ENCODE measurements at regions not wholly inside any gene's neighbourhood (a gene's known extent, or its start where the extent isn't known, plus 50 kb on each side); places are given as distances from the start of the nearest gene placed in this dataset.

- DNase-seq (ENCODE audit: low spot score) = no peak
- H3K36me3 Mint-ChIP-seq (ENCODE audit: low read depth, unreplicated experiment) = no peaks in the 10 kb centered on the region
- H3K4me1 Mint-ChIP-seq (ENCODE audit: unreplicated experiment) = no peaks in the 10 kb centered on the region
- H3K27me3 Mint-ChIP-seq (ENCODE audit: unreplicated experiment) = no peaks in the 10 kb centered on the region
- H3K27ac Mint-ChIP-seq (ENCODE audit: unreplicated experiment) = no peak overlapping the region
- H3K4me3 Mint-ChIP-seq (ENCODE audit: unreplicated experiment) = no peak overlapping the region
- TF ChIP-seq, protein P1, sequence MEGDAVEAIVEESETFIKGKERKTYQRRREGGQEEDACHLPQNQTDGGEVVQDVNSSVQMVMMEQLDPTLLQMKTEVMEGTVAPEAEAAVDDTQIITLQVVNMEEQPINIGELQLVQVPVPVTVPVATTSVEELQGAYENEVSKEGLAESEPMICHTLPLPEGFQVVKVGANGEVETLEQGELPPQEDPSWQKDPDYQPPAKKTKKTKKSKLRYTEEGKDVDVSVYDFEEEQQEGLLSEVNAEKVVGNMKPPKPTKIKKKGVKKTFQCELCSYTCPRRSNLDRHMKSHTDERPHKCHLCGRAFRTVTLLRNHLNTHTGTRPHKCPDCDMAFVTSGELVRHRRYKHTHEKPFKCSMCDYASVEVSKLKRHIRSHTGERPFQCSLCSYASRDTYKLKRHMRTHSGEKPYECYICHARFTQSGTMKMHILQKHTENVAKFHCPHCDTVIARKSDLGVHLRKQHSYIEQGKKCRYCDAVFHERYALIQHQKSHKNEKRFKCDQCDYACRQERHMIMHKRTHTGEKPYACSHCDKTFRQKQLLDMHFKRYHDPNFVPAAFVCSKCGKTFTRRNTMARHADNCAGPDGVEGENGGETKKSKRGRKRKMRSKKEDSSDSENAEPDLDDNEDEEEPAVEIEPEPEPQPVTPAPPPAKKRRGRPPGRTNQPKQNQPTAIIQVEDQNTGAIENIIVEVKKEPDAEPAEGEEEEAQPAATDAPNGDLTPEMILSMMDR (IDR thresholded peaks at IDR 0.05; ENCODE audit: unreplicated experiment) = no peak
- no peaks in the 10 kb centered on the region for H3K9me3 Mint-ChIP-seq (ENCODE audit: unreplicated experiment)
Observed at GRCh38 chr11:32225571-32226285, 134.9 kb downstream of the RCN1 start.

- no peak for DNase-seq (ENCODE audit: low spot score)
- no peak overlapping the region for H3K4me3 Mint-ChIP-seq (ENCODE audit: unreplicated experiment)
- no peaks in the 10 kb centered on the region for H3K9me3 Mint-ChIP-seq (ENCODE audit: unreplicated experiment)
- TF ChIP-seq, protein P1 (IDR thresholded peaks at IDR 0.05; ENCODE audit: unreplicated experiment) = no peak
- H3K4me1 Mint-ChIP-seq (ENCODE audit: unreplicated experiment) = no peaks in the 10 kb centered on the region
- no peaks in the 10 kb centered on the region for H3K36me3 Mint-ChIP-seq (ENCODE audit: low read depth, unreplicated experiment)
- H3K27me3 Mint-ChIP-seq (ENCODE audit: unreplicated experiment) = no peaks in the 10 kb centered on the region
- no peak overlapping the region for H3K27ac Mint-ChIP-seq (ENCODE audit: unreplicated experiment)
Observed at GRCh38 chr11:32226480-32226879, 135.6 kb downstream of the RCN1 start.

- no peak overlapping the region for H3K27ac Mint-ChIP-seq (ENCODE audit: unreplicated experiment)
- no peaks in the 10 kb centered on the region for H3K27me3 Mint-ChIP-seq (ENCODE audit: unreplicated experiment)
- H3K36me3 Mint-ChIP-seq (ENCODE audit: low read depth, unreplicated experiment) = no peaks in the 10 kb centered on the region
- H3K4me1 Mint-ChIP-seq (ENCODE audit: unreplicated experiment) = no peaks in the 10 kb centered on the region
- no peak overlapping the region for H3K4me3 Mint-ChIP-seq (ENCODE audit: unreplicated experiment)
- DNase-seq (ENCODE audit: low spot score) = no peak
- TF ChIP-seq, protein P1 (IDR thresholded peaks at IDR 0.05; ENCODE audit: unreplicated experiment) = no peak
- no peaks in the 10 kb centered on the region for H3K9me3 Mint-ChIP-seq (ENCODE audit: unreplicated experiment)
Observed at GRCh38 chr11:32229576-32230240, 138.8 kb downstream of the RCN1 start.

GRCh38 chr11:32231909-32232493 lies 141.1 kb downstream of the RCN1 start:
- Mint-ChIP-seq H3K27ac (ENCODE audit: unreplicated experiment) (no peak overlapping the region), H3K9me3 (ENCODE audit: unreplicated experiment) (no peaks in the 10 kb centered on the region), H3K4me3 (ENCODE audit: unreplicated experiment) (no peak overlapping the region), H3K4me1 (ENCODE audit: unreplicated experiment) (no peaks in the 10 kb centered on the region), H3K27me3 (ENCODE audit: unreplicated experiment) (no peaks in the 10 kb centered on the region), H3K36me3 (ENCODE audit: low read depth, unreplicated experiment) (no peaks in the 10 kb centered on the region)
- DNase-seq (ENCODE audit: low spot score) = peak; percentile 62
- TF ChIP-seq, protein P1 (IDR thresholded peaks at IDR 0.05; ENCODE audit: unreplicated experiment) = peak; percentile 52

DNA sequence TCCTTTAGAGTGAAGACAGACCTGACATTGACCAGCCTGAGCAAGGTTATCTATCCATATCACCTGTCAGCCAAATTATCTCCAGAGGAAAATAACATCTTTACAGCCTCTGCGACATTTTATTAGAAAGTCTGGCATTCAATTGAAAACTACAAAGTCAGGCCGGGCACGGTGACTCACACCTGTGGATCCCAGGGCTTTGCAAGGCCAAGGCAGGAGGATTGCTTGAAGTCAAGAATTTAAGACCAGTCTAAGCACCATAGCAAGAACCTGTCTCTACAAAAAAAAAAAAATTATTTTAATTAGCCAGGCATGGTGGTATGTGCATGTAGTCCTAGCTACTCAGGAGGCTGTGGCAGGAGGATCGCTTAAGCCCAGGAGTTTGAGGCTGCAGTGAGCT lies 141.6 kb downstream of the RCN1 start:
- Mint-ChIP-seq H3K27ac (ENCODE audit: unreplicated experiment) (no peak overlapping the region), H3K9me3 (ENCODE audit: unreplicated experiment) (no peaks in the 10 kb centered on the region), H3K36me3 (ENCODE audit: low read depth, unreplicated experiment) (no peaks in the 10 kb centered on the region), H3K27me3 (ENCODE audit: unreplicated experiment) (no peaks in the 10 kb centered on the region), H3K4me1 (ENCODE audit: unreplicated experiment) (no peaks in the 10 kb centered on the region), H3K4me3 (ENCODE audit: unreplicated experiment) (no peak overlapping the region)
- no peak for DNase-seq (ENCODE audit: low spot score)
- TF ChIP-seq, protein P1 (IDR thresholded peaks at IDR 0.05; ENCODE audit: unreplicated experiment) = no peak

All from endothelial cell (in vitro differentiated cells).